ENCODE measurements at regions not wholly inside any gene's neighbourhood (a gene's known extent, or its start where the extent isn't known, plus 50 kb on each side); places are given as distances from the start of the nearest gene placed in this dataset.

DNA sequence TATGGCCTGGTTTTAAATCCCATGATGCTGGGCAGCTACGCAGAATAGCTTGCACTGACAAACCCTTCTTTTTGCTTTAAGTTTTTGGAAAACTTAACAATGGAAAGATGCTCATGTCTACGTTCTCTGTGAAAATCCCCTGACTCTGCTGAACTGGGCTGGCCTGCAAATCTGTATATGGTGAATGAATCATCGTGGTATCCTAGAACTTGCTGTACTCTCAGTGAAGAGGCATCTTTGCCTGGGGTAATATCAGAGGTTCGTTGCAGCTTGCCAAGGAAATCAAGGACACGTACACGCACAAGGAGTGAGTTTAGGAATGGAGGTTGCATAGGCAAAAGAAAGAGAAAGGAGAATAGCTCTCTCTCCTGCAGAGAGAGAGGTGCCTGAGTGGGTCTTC lies 382.0 kb upstream of the ADARB2 start:
- Histone ChIP-seq H3K4me3 (ENCODE audit: low read depth, low read length) (no peak overlapping the region), H3K27ac (no peak overlapping the region), H3K36me3 (replicated peaks) (no peaks in the 10 kb centered on the region), H3K27me3 (replicated peaks) (no peaks in the 10 kb centered on the region)
- in situ Hi-C loops (cut with HindIII; ENCODE audit: low pct_ligation_motif_present, low sequenced_read_pairs) = no loop called here
- DNase-seq = no peak
- TF ChIP-seq, protein P1, sequence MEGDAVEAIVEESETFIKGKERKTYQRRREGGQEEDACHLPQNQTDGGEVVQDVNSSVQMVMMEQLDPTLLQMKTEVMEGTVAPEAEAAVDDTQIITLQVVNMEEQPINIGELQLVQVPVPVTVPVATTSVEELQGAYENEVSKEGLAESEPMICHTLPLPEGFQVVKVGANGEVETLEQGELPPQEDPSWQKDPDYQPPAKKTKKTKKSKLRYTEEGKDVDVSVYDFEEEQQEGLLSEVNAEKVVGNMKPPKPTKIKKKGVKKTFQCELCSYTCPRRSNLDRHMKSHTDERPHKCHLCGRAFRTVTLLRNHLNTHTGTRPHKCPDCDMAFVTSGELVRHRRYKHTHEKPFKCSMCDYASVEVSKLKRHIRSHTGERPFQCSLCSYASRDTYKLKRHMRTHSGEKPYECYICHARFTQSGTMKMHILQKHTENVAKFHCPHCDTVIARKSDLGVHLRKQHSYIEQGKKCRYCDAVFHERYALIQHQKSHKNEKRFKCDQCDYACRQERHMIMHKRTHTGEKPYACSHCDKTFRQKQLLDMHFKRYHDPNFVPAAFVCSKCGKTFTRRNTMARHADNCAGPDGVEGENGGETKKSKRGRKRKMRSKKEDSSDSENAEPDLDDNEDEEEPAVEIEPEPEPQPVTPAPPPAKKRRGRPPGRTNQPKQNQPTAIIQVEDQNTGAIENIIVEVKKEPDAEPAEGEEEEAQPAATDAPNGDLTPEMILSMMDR (IDR thresholded peaks at IDR 0.05; ENCODE audit: low read depth, low read length, missing control alignments) = no peak

DNA sequence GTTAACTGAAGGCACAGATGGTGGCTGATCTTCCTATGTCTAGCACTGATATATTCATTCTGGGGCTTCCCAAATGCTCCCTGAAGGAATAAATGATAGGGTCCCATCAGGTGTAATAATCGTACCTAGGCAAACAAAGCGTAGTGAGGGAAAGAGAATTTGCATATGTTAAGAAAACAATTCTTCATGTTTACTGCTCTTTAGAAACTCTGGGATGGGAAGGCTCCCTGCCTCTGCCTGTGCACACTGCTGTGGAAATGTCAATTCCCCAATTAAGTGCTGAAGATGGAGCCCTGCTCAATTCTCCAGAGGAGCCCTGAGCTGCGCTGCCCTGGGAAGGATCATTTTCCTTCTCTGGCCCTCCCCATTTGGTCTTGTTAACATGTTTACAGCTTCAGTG lies 380.9 kb upstream of the ADARB2 start:
- in situ Hi-C loops (cut with HindIII; ENCODE audit: low pct_ligation_motif_present, low sequenced_read_pairs) = no loop called here
- Histone ChIP-seq H3K27ac (no peak overlapping the region), H3K4me3 (ENCODE audit: low read depth, low read length) (no peak overlapping the region), H3K36me3 (replicated peaks) (no peaks in the 10 kb centered on the region), H3K27me3 (replicated peaks) (no peaks in the 10 kb centered on the region)
- no peak for DNase-seq
- TF ChIP-seq, protein P1 (IDR thresholded peaks at IDR 0.05; ENCODE audit: low read depth, low read length, missing control alignments) = no peak

DNA sequence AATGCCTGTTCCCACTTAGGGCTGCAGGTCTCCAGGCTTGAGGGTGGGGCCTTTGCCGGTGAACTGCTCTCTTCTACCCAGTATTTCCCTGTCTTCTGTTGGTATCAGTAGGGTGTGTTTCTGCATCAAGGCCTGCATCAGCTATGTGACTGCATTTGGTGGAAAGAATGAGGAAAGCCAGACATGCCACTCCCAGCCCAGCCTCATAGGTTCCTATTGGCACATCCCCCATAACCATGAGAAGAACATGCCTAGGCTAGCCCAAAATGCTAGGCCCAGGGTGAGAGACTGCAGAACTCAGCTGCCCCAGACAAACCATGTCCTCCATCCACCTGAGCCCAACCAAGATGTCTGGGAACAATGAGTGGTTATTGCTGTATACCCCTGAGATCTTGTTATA lies 380.3 kb upstream of the ADARB2 start:
- Histone ChIP-seq H3K27me3 (replicated peaks) (no peaks in the 10 kb centered on the region), H3K36me3 (replicated peaks) (no peaks in the 10 kb centered on the region), H3K27ac (no peak overlapping the region), H3K4me3 (ENCODE audit: low read depth, low read length) (no peak overlapping the region)
- in situ Hi-C loops (cut with HindIII; ENCODE audit: low pct_ligation_motif_present, low sequenced_read_pairs) = no loop called here
- DNase-seq = no peak
- TF ChIP-seq, protein P1 (IDR thresholded peaks at IDR 0.05; ENCODE audit: low read depth, low read length, missing control alignments) = no peak

DNA sequence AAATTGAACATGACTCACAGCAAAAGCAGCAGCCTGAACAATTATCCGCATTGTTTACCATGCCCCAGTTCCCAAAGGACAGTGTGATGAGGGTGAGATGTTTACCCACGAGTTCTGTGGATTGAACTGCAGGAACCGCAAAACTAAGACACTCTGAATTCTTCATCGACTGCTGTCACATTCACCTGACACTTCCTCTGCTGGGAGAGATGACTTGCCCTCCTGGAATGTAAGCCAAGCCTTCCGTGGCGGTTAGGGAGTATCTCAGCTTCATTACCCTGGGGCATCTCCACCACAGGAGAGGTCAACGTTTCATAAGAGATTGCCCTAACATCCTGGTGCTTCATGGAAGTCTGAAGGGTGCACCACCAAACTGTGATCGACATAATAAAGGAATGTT lies 374.6 kb upstream of the ADARB2 start:
- no peak overlapping the region for H3K4me3 ChIP-seq (ENCODE audit: low read depth, low read length)
- no peaks in the 10 kb centered on the region for H3K36me3 ChIP-seq (replicated peaks)
- no peak overlapping the region for H3K27ac ChIP-seq
- in situ Hi-C loops (cut with HindIII; ENCODE audit: low pct_ligation_motif_present, low sequenced_read_pairs) = no loop called here
- no peaks in the 10 kb centered on the region for H3K27me3 ChIP-seq (replicated peaks)
- DNase-seq = peak; percentile 6
- TF ChIP-seq, protein P1 (IDR thresholded peaks at IDR 0.05; ENCODE audit: low read depth, low read length, missing control alignments) = no peak

DNA sequence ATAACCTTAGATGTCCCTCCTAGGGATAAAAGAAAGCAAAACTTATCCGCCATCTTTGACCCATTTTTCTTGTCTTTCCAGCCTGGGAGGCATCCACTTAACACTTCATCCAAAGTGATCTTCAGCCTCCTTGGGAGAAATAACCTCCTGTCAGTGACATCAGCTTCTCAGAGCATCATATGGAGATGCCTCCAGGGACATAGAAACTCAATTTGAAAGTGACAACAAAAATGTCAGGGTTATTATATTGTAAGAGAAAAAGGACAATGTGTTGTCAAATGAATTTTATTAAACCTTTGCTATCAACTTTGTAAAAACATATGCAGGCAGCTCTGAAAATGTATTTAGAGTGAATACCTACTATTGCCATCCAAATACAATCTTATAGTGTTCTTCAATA lies 371.2 kb upstream of the ADARB2 start:
- no peaks in the 10 kb centered on the region for H3K36me3 ChIP-seq (replicated peaks)
- in situ Hi-C loops (cut with HindIII; ENCODE audit: low pct_ligation_motif_present, low sequenced_read_pairs) = no loop called here
- H3K27me3 ChIP-seq (replicated peaks) = no peaks in the 10 kb centered on the region
- TF ChIP-seq, protein P1 (IDR thresholded peaks at IDR 0.05; ENCODE audit: low read depth, low read length, missing control alignments) = no peak
- DNase-seq = no peak
- no peak overlapping the region for H3K4me3 ChIP-seq (ENCODE audit: low read depth, low read length)
- H3K27ac ChIP-seq = no peak overlapping the region

DNA sequence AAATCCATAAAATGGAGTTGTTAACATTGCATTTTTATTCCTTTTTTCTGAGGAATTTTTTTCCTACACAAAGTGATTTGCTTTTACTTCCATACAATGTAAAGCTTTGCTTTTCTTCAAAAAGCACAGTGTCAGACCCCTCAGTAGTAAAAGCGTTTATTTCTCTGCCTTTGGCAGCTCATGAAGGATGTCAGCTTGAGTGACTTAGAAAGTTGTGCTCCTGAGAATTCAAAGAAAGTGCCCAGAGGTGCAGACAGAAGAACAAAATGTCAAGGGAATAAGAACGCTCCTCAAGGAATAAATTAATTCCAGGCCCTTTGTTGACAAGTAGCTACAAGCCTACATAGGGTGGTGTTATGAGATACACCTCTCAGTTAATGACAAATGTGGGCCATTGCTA lies 369.3 kb upstream of the ADARB2 start:
- no peak overlapping the region for H3K27ac ChIP-seq
- in situ Hi-C loops (cut with HindIII; ENCODE audit: low pct_ligation_motif_present, low sequenced_read_pairs) = no loop called here
- DNase-seq = no peak
- no peak overlapping the region for H3K4me3 ChIP-seq (ENCODE audit: low read depth, low read length)
- no peaks in the 10 kb centered on the region for H3K27me3 ChIP-seq (replicated peaks)
- H3K36me3 ChIP-seq (replicated peaks) = no peaks in the 10 kb centered on the region
- TF ChIP-seq, protein P1 (IDR thresholded peaks at IDR 0.05; ENCODE audit: low read depth, low read length, missing control alignments) = no peak

Data from brain microvascular endothelial cell (primary cell).